AG09319 (cell line): ENCODE measurements at regions not wholly inside any gene's neighbourhood (a gene's known extent, or its start where the extent isn't known, plus 50 kb on each side); places are given as distances from the start of the nearest gene placed in this dataset.
"Not testable (repeated sequence)": the region's sequence is repeated elsewhere in the genome, so short reads cannot be mapped to it uniquely, and the experiment has no call there.

ENCODE experiments used
- DNase-seq: peaks from one replicate; pipeline ENCODE4 v3.0.0-alpha.2; 2010; ENCODE audit warnings: low read depth; ENCODE audit errors: extremely low read depth
- TF ChIP-seq, protein P1 (sequence below): IDR thresholded peaks from 2 replicates; pipeline ENCODE4 v1.5.1; 2011; ENCODE audit warnings: low read depth, mild to moderate bottlenecking, inconsistent platforms, low read length, moderate library complexity

DNA sequence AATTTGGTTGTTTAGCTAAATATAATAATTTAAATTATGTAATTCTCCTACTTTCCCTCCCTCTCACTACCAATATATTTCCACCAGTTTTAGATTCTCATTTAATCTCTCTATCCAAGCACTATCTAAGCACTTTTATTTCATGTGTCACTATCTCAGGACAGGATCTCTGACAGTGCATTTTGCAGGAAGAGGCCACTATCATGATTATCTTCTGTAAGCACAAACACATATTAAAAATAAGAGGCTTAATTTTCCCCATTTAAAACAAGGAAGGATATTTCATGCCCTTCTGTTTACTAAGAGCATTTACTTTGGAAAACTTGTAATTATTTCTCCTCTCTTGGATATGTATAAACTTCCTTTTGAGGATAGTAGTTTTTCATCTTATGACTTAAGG, 726.2 kb upstream of the ZNF804A start:
- no peak for DNase-seq
- TF ChIP-seq, protein P1, sequence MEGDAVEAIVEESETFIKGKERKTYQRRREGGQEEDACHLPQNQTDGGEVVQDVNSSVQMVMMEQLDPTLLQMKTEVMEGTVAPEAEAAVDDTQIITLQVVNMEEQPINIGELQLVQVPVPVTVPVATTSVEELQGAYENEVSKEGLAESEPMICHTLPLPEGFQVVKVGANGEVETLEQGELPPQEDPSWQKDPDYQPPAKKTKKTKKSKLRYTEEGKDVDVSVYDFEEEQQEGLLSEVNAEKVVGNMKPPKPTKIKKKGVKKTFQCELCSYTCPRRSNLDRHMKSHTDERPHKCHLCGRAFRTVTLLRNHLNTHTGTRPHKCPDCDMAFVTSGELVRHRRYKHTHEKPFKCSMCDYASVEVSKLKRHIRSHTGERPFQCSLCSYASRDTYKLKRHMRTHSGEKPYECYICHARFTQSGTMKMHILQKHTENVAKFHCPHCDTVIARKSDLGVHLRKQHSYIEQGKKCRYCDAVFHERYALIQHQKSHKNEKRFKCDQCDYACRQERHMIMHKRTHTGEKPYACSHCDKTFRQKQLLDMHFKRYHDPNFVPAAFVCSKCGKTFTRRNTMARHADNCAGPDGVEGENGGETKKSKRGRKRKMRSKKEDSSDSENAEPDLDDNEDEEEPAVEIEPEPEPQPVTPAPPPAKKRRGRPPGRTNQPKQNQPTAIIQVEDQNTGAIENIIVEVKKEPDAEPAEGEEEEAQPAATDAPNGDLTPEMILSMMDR, result no peak

- DNase-seq, result no peak
- TF ChIP-seq, protein P1, result no peak
Measured at GRCh38 chr2:183881978-183882377, 716.4 kb upstream of the ZNF804A start.

DNA sequence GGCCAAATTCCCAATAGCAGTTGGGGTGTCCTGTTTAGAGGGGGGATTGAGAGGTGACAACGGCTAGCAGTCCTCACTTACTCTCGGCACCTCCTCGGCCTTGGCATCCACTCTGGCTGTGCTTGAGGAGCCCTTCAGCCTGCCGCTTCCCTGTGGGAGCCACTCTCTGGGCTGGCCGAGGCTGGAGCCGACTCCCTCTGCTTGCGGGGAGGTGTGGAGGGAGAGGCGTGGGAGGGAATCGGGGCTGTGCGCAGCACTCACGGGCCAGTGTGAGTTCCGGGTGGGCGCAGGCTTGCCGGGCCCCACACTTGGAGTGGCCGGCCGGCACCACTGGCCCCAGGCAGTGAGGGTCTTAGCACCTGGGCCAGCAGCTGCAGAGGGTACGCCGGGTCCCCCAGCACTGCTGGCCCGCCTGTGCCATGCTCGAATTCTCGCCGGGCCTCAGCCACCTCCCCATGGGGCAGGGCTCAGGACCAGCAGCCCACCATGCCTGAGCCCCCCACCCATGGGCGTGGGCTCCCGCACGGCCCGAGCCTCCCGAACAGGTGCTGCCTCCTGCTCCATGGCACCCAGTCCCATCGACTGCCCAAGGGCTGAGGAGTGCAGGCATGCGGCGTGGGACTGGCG, 705.9 kb upstream of the ZNF804A start:
- no peak for DNase-seq
- TF ChIP-seq, protein P1, result no peak

DNA sequence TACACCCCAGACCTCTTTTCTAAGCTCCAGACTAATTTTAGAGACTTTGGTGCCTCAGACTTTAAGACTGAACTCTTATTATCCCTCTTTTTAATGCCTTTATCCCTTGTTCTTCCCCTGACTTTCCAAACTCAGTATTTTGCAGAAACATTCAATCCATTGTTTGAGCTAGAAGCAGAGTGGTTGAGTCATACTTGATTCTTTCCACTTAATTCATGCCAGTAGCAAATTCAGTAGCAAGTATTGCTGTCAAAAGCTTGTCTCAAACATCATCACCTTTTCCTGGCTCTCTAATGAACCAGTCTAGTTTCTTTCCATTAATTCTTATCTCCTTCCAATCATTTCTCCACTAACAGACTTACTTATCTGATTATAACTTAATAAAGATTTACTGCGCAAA, 699.7 kb upstream of the ZNF804A start:
- DNase-seq, result no peak
- TF ChIP-seq, protein P1, result no peak

DNA sequence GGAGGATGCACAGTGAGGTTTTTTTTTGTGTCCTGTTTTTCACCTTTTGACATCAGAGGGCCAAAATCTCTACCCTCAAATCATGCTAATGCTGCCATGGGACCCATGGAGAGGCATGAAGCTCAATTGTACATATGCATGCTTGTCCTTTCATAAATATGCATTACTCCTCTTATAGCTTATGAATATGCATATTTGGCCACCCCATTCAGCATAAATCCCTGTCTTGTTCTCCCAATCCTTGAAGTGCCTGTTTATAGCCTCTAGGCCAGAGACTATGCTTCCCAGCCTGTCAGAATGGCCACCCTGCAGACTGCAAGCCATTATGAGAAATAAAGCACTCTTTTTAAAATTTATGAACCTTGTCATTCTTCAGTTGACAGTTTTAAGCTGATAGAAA, 696.4 kb upstream of the ZNF804A start:
- TF ChIP-seq, protein P1, result no peak
- no peak for DNase-seq

DNA sequence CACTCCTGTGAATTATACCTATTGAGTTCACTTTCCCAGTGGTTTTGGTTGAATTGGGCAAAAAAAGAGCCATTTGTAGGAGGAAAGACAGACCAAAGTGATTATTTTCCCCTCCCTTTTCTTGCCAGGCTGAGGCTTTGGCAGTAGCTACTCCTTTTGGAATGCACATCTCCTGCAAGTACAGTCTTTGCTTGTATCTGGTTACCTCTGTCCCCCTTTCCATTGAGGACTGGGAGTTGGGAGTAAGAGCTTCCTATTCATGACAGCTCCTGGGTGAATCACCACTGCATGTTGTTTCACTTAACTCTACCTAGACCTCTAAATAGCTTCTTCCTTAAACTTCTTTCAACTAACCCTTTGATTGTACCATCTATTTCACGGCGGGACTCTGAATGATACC, 695.3 kb upstream of the ZNF804A start:
- DNase-seq, result no peak
- TF ChIP-seq, protein P1, result no peak

GRCh38 chr2:183916041-183916440, 682.3 kb upstream of the ZNF804A start:
- DNase-seq, result not testable (repeated sequence)

DNA sequence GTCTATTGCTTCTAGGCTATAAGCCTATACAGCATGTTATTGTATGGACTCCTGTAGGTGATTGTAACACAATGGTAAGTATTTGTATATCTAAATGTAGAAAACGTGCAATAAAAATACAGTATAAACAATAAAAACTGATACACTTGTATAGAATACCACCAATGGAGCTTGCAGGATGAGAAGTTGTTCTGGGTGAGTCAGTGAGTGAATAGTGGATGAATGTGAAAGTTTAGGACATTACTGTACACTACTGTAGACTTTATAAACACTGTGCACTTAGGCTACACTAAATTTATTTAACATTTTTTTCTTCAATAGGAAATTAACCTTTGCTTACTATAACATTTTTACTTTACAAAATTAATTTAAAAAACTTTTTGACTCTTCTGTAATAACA, 679.2 kb upstream of the ZNF804A start:
- DNase-seq, result no peak
- TF ChIP-seq, protein P1, result no peak
